Type B pancreatic cell (in vitro differentiated cells): ENCODE measurements at regions not wholly inside any gene's neighbourhood (a gene's known extent, or its start where the extent isn't known, plus 50 kb on each side); places are given as distances from the start of the nearest gene placed in this dataset.

Source experiments
- DNase-seq: peaks from one replicate; pipeline ENCODE4 v3.0.0; 2021; ENCODE audit warnings: mixed read lengths; ENCODE audit not compliant: unreplicated experiment; ENCODE audit errors: extremely low spot score
- H3K27ac Mint-ChIP-seq: 2 replicates; pipeline ENCODE4 v1.8.0; 2021; ENCODE audit warnings: mild to moderate bottlenecking, mixed read lengths
- H3K27me3 Mint-ChIP-seq: 2 replicates; pipeline ENCODE4 v1.8.0; 2021; ENCODE audit warnings: mixed read lengths
- H3K36me3 Mint-ChIP-seq: 2 replicates; pipeline ENCODE4 v1.8.0; 2021; ENCODE audit warnings: mixed read lengths
- H3K4me1 Mint-ChIP-seq: one replicate; pipeline ENCODE4 v1.8.0; 2021; ENCODE audit warnings: mixed read lengths; ENCODE audit not compliant: unreplicated experiment
- H3K4me3 Mint-ChIP-seq: 2 replicates; pipeline ENCODE4 v1.8.0; 2021; ENCODE audit warnings: mild to moderate bottlenecking, mixed read lengths
- H3K9me3 Mint-ChIP-seq: 2 replicates; pipeline ENCODE4 v1.8.0; 2021; ENCODE audit warnings: mixed read lengths
- CTCF ChIP-seq: fragments of 200-600 bp; sonication (generic); conservative IDR thresholded peaks from 2 replicates; pipeline ENCODE4 v1.5.0; 2021; ENCODE audit warnings: antibody characterized with exemption, mild to moderate bottlenecking

GRCh38 chr2:221762496-221762895 is 190.4 kb upstream of the EPHA4 start:
- peaks cover 7% of the 10 kb centered on the region for H3K4me1 Mint-ChIP-seq
- no peak for DNase-seq
- no peaks in the 10 kb centered on the region for H3K36me3 Mint-ChIP-seq
- H3K27ac Mint-ChIP-seq = no peak overlapping the region
- peaks cover 5% of the 10 kb centered on the region for H3K9me3 Mint-ChIP-seq
- H3K4me3 Mint-ChIP-seq = no peak overlapping the region
- no peak for TF ChIP-seq CTCF
- H3K27me3 Mint-ChIP-seq = peaks cover 7% of the 10 kb centered on the region

- Mint-ChIP-seq H3K4me1 (no peaks in the 10 kb centered on the region), H3K4me3 (no peak overlapping the region), H3K27me3 (peaks cover 7% of the 10 kb centered on the region), H3K9me3 (peaks cover 5% of the 10 kb centered on the region), H3K27ac (no peak overlapping the region), H3K36me3 (no peaks in the 10 kb centered on the region)
- DNase-seq = no peak
- TF ChIP-seq CTCF = no peak
Measured at GRCh38 chr2:221761260-221761659, 189.2 kb upstream of the EPHA4 start.

GRCh38 chr2:221758076-221758475 is 186.0 kb upstream of the EPHA4 start:
- Mint-ChIP-seq H3K4me1 (no peaks in the 10 kb centered on the region), H3K4me3 (no peak overlapping the region), H3K9me3 (peaks cover 10% of the 10 kb centered on the region), H3K27ac (no peak overlapping the region), H3K27me3 (no peaks in the 10 kb centered on the region), H3K36me3 (no peaks in the 10 kb centered on the region)
- no peak for TF ChIP-seq CTCF
- no peak for DNase-seq

GRCh38 chr2:221753401-221753800 is 181.3 kb upstream of the EPHA4 start:
- Mint-ChIP-seq H3K9me3 (peaks cover 5% of the 10 kb centered on the region), H3K27ac (no peak overlapping the region), H3K4me3 (no peak overlapping the region), H3K4me1 (no peaks in the 10 kb centered on the region), H3K27me3 (no peaks in the 10 kb centered on the region), H3K36me3 (no peaks in the 10 kb centered on the region)
- no peak for TF ChIP-seq CTCF
- DNase-seq = no peak

- H3K27ac Mint-ChIP-seq = no peak overlapping the region
- DNase-seq = no peak
- H3K9me3 Mint-ChIP-seq = peaks cover 5% of the 10 kb centered on the region
- H3K27me3 Mint-ChIP-seq = no peaks in the 10 kb centered on the region
- H3K4me3 Mint-ChIP-seq = no peak overlapping the region
- H3K4me1 Mint-ChIP-seq = no peaks in the 10 kb centered on the region
- no peak for TF ChIP-seq CTCF
- H3K36me3 Mint-ChIP-seq = no peaks in the 10 kb centered on the region
Measured at GRCh38 chr2:221752781-221753180, 180.7 kb upstream of the EPHA4 start.

- no peaks in the 10 kb centered on the region for H3K9me3 Mint-ChIP-seq
- no peak for DNase-seq
- no peak overlapping the region for H3K4me3 Mint-ChIP-seq
- H3K4me1 Mint-ChIP-seq = no peaks in the 10 kb centered on the region
- no peaks in the 10 kb centered on the region for H3K36me3 Mint-ChIP-seq
- no peak for TF ChIP-seq CTCF
- no peak overlapping the region for H3K27ac Mint-ChIP-seq
- H3K27me3 Mint-ChIP-seq = no peaks in the 10 kb centered on the region
Measured at GRCh38 chr2:221750316-221750715, 178.2 kb upstream of the EPHA4 start.
